ENCODE measurements at regions not wholly inside any gene's neighbourhood (a gene's known extent, or its start where the extent isn't known, plus 50 kb on each side); places are given as distances from the start of the nearest gene placed in this dataset.
A peak's percentile ranks its signal among the peaks of the same experiment; 100 is the strongest.

DNA sequence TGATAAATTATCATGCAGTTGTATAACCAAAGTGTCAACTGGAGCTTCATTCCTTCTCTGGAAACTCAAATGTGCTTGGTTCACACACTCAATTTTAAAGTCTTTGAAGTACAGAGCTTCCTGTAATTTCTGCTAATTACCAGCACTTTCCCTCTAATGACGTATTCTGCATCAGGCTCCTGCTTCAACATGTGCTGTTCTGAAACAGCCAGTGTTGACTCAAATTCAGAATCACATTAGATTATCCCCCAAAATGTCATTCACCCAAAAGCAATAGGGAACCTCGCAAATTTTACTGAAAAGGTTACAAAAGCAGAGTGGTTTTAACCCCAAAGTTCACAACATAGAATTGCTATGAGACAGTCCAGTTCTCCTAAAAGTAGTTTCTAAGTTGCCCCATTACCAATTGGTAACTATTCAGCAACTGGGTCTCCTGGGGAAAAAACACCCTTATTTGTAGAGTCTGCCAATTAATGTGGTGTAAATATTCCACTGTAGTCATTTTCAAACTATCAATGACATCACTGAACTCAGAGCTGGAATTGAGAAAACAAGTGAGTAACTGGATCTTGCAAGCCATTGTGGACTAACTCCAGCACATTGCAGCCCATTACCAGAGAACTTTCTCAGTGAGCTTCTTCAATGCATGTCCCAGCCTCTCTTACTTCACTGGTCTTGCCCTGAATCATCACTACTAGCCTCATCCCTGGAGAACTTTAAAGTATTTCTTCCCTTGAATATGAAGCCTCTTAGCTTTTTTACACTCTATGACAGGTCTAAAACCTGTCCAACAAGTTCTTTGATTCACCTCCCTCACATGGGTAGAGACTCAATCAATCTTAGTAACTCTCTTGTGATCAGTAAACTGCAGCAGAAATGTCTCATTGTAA, 955.4 kb downstream of the EFNB2 start:
- no peak for DNase-seq (ENCODE audit: low read depth, low spot score)
- H3K4me3 ChIP-seq (ENCODE audit: low read depth, low read length): no peak overlapping the region
- TF ChIP-seq, protein P1, sequence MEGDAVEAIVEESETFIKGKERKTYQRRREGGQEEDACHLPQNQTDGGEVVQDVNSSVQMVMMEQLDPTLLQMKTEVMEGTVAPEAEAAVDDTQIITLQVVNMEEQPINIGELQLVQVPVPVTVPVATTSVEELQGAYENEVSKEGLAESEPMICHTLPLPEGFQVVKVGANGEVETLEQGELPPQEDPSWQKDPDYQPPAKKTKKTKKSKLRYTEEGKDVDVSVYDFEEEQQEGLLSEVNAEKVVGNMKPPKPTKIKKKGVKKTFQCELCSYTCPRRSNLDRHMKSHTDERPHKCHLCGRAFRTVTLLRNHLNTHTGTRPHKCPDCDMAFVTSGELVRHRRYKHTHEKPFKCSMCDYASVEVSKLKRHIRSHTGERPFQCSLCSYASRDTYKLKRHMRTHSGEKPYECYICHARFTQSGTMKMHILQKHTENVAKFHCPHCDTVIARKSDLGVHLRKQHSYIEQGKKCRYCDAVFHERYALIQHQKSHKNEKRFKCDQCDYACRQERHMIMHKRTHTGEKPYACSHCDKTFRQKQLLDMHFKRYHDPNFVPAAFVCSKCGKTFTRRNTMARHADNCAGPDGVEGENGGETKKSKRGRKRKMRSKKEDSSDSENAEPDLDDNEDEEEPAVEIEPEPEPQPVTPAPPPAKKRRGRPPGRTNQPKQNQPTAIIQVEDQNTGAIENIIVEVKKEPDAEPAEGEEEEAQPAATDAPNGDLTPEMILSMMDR (IDR thresholded peaks at IDR 0.05; ENCODE audit: low read depth, low read length): no peak
- in situ Hi-C loops (cut with HindIII; ENCODE audit: low sequenced_read_pairs): no loop called here

DNA sequence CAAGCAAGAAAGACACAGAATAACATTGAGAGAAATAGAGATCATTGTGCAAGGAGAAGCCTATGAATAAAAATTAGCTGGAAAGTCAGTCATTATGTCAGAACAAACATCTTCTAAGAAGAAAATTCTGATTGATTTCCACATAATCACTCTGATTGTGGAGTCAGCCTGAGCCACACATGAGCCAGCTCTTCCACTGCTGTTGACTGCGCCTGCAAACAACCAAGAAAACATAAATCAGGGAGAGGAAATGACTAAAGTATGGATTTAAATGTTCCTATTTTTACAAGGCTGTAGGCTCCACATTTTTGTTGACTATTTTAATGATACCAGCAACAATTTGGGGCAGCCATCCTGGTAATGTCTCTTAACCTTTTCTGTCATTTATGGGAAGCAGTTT, 962.3 kb downstream of the EFNB2 start:
- in situ Hi-C loops (cut with HindIII; ENCODE audit: low sequenced_read_pairs): no loop called here
- no peak overlapping the region for H3K4me3 ChIP-seq (ENCODE audit: low read depth, low read length)
- TF ChIP-seq, protein P1 (IDR thresholded peaks at IDR 0.05; ENCODE audit: low read depth, low read length): no peak
- peak; percentile 30 for DNase-seq (ENCODE audit: low read depth, low spot score)

DNA sequence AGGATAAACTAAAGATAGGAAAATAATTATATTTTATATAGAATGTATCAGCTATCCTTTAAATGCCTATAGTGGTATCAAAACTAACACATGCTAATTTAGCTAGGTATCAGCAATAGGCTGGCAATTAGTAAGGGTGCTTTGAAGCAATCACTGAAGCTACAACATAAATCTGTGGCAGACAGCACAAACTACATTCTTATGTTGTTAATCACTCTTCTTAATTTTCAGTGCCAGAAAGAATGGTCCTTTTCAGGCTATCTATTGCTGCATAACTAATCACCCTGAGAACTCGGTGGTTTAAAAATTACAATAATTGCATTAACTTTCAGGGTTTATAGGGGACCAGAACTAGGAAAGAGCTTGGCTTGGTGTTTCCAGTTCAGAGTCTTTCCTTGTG, 963.1 kb downstream of the EFNB2 start:
- in situ Hi-C loops (cut with HindIII; ENCODE audit: low sequenced_read_pairs): no loop called here
- TF ChIP-seq, protein P1 (IDR thresholded peaks at IDR 0.05; ENCODE audit: low read depth, low read length): no peak
- H3K4me3 ChIP-seq (ENCODE audit: low read depth, low read length): no peak overlapping the region
- DNase-seq (ENCODE audit: low read depth, low spot score): no peak

DNA sequence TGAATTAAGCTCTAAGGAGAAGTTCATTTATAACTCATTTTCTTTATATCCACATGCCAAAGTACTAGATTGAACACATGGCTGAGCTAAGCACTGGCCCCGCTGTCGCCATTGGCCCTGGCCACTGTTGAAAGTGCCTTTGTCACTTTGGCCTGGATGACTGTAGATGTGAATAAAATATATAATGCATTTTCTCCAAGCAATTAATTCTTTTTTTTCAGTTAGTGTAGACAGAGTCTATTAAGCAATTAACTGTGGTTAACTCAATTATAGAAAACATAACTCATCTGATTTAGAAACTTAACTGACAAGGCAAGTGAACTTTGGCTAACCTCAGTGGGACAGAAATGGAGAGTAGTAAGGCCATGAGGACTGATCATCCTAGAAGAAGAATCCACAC, 965.6 kb downstream of the EFNB2 start:
- TF ChIP-seq, protein P1 (IDR thresholded peaks at IDR 0.05; ENCODE audit: low read depth, low read length): no peak
- no peak for DNase-seq (ENCODE audit: low read depth, low spot score)
- in situ Hi-C loops (cut with HindIII; ENCODE audit: low sequenced_read_pairs): no loop called here
- no peak overlapping the region for H3K4me3 ChIP-seq (ENCODE audit: low read depth, low read length)

DNA sequence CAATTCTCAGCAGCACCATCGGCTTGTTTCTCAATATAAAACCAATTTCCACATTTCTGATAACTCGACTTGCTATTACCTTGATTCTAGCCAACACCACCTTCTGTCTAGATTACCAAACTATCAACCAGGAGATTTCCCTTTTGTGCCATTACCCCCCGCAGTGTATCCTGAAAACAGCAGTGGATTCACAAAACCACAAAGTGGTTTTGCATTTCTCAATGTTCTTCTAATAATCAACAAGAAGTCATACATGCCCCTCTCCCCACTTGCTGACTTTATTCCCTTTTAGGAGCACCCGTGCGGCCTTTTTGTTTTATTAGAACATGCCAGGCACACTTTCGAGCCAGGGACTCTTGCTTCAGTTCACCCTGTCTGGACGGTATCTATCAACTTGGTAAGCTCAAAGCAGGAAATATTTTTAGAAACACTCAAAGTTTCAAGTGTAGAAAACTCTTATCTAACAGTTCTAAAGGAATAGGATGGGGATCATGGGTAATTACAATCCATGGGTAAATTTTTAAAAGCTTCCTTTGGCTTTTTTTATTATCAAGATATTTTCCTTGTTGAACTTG, 967.4 kb downstream of the EFNB2 start:
- no peak overlapping the region for H3K4me3 ChIP-seq (ENCODE audit: low read depth, low read length)
- TF ChIP-seq, protein P1 (IDR thresholded peaks at IDR 0.05; ENCODE audit: low read depth, low read length): no peak
- in situ Hi-C loops (cut with HindIII; ENCODE audit: low sequenced_read_pairs): no loop called here
- no peak for DNase-seq (ENCODE audit: low read depth, low spot score)

DNA sequence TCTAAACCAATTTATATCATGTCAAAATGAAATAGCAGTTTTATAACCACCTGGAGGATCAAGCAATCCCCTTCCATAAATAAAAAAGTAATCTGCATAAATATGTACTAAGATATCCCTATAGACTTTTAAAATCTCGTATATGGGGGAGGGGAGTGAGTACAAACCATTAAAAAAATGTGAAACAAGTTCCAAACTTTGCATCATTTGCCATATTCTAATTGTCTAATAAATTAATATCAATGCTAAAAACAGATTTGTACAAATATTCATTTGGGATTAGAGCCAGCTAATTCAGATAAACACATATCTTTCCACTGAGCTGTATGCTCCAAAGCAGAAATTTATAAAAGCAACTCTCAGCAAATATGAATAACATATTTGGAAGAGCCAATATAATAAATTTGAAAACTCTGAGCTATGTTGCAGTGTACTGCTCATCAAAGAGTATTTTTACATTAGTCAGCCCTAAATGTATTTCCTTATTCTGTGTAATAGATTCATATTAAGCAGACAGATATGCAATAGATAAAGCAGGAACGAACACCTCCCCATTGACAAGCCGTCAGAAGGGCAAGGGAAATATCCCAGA, 970.2 kb downstream of the EFNB2 start:
- TF ChIP-seq, protein P1 (IDR thresholded peaks at IDR 0.05; ENCODE audit: low read depth, low read length): no peak
- in situ Hi-C loops (cut with HindIII; ENCODE audit: low sequenced_read_pairs): no loop called here
- no peak overlapping the region for H3K4me3 ChIP-seq (ENCODE audit: low read depth, low read length)
- DNase-seq (ENCODE audit: low read depth, low spot score): no peak

Data from astrocyte of the spinal cord (primary cell).